ENCODE measurements at regions not wholly inside any gene's neighbourhood (a gene's known extent, or its start where the extent isn't known, plus 50 kb on each side); places are given as distances from the start of the nearest gene placed in this dataset.

DNA sequence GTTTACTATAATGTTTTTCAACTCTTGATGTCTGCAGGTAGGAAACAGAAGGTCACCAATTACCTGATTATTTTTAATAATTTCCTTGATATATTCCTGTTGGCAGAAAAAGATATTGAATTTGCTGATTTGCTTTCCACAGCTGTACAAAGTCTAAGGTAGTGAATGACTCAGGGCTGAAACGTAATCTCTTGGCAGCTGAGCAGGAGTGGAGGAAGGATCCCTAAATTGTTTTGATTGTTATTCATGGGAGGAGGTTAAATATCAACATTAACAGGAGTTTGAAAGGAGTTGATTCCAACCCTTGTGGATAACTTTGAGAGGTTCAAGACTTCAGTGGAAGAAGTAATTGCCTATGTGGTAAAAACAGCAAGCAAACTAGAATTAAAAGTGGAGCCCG, 345.2 kb upstream of the SLC8A1 start:
- no peak for DNase-seq (ENCODE audit: low read depth in 2 of 2)

GRCh38 chr2:40803900-40804299, 352.0 kb upstream of the SLC8A1 start:
- DNase-seq (ENCODE audit: low read depth in 2 of 2) = no peak

GRCh38 chr2:40809156-40809555, 357.3 kb upstream of the SLC8A1 start:
- no peak for DNase-seq (ENCODE audit: low read depth in 2 of 2)

DNA sequence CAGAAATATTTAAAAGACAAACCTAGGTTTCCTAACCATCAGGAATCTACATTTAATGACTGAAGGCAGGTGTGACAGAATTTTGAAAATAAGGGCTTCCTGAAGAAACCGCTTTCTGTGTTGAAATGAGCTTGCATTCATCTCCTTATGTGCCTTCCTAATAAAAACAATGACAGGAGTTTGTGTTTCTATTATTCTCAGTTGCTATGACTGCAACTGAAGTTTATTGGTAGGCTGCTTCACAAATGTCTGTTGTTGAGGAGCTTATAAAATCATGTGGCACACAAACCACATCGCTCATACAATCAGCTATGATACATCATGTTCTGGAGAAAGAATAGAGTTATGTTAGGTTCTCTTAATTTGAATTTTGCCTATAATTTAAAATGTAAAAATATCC, 362.7 kb upstream of the SLC8A1 start:
- DNase-seq (ENCODE audit: low read depth in 2 of 2) = no peak

DNA sequence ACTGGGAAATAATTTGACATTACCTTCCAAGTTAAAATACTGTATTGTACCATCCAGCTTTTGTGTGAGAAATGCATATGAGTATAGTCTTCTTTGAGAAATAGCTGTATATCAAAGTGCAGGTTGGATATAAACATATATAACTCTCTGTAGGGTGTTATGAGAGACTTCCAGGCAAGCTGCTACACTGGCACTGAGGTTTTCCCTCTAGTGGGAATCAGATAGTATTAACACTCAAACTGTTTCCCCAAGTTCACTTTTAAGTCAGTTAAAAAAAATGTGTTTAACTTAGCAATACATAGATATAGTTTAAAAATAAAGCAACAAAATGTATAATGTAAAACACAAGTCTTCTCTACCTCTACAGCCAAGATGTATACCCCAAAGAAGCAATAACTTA, 368.4 kb upstream of the SLC8A1 start:
- DNase-seq (ENCODE audit: low read depth in 2 of 2) = no peak

DNA sequence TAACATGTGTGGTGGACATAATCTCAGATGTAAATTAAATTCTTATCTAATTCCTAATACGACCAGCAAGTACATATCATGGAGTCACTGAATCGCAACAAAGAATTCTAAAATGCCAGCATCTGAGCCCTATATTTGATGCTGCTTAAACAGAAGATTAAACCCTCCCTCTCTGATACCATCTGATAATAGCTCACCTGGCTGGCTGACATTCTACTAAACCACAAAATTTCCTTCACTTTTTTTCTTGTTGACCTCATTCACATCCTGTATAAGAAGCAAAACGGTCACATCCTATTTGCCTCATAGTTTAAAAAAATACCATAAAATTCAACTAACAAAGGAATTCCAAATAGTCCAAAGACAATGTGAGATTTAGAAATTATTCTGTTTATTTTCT, 371.6 kb upstream of the SLC8A1 start:
- DNase-seq (ENCODE audit: low read depth in 2 of 2) = no peak

- DNase-seq (ENCODE audit: low read depth in 2 of 2) = no peak
Observed at GRCh38 chr2:40824278-40824677, 372.4 kb upstream of the SLC8A1 start.

- DNase-seq (ENCODE audit: low read depth in 2 of 2) = no peak
Observed at GRCh38 chr2:40827392-40827791, 375.5 kb upstream of the SLC8A1 start.

- DNase-seq (ENCODE audit: low read depth in 2 of 2) = no peak
Observed at GRCh38 chr2:40831321-40831873, 379.5 kb upstream of the SLC8A1 start.

- no peak for DNase-seq (ENCODE audit: low read depth in 2 of 2)
Observed at GRCh38 chr2:40841856-40842255, 390.0 kb upstream of the SLC8A1 start.

DNA sequence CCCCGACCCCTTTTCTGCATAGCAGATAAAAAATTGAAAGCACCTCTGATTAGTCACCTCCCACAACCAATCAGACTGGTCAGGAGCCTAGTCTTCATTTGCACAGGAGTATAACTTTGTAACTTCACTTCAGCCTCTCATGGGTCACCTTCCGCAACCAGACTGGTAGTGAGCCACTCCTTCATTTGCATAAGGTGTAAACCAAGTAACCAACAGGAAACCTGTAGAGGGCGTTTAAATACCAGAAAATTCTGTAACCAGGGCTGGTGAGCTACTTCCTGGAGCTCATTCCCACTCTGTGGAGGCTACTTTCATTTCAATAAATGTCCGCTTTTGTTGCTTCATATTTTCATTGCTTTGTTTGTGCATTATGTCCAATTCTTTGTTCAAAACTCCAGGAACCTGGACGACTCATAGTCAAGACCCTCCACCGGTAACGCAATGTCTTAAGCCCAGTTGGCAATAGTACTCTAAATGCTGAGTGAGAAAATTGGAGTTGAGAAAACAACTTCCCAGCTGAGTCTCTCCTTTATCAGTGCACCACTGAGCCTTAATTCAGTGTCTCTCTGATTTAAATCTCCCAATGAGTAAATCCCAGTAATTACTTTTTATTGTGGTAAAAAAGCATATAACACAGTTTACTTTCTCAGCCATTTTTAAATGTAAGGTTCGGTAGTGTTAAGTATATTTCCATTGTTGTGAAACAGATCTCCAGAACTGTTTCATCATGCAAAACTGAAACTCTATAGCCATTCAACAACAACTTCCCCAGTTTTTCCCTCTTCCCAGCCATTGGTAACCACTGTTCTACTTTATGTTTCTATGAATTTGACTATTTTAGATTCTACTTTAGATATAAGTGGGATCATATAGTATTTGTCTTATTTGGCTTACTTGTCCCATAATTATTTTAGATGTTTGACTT, 392.7 kb upstream of the SLC8A1 start:
- DNase-seq (ENCODE audit: low read depth in 2 of 2) = no peak

DNA sequence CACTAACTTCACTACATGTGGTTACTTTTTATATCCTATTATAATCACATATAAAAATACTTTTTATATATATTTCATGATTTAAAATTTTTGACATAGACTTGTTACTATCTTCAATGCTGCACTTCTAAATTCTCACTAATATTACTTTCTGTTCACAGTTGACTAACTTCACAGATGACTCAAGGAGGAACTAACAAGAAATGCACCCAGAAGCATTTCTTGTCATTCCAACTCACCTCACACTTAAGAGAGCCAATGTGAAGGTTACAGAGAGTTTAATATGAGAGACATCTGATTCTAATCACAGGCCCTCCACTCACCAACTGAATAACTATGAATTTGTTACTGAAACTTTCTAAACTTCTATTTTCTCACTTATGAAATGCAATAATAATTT, 399.8 kb upstream of the SLC8A1 start:
- DNase-seq (ENCODE audit: low read depth in 2 of 2) = no peak

GRCh38 chr2:40859617-40860016, 407.7 kb upstream of the SLC8A1 start:
- no peak for DNase-seq (ENCODE audit: low read depth in 2 of 2)

DNA sequence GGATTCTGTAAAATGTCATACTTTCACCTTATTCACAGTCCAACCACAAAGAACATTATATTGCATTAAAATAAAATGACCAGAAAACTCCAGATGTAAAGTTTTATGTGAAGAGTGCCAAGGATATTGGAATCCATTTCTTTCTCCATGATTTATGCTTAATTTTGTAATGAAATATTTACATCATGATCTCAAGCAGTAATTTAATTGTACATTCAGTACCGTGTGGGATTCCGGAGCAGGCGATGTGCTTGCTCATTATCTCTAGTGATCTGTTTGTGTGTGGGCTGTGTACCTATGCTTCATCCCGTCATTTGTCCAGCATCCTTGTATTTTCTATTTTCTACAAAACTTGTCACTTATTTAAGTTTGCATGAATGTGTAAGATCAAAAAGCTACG, 415.9 kb upstream of the SLC8A1 start:
- no peak for DNase-seq (ENCODE audit: low read depth in 2 of 2)

- no peak for DNase-seq (ENCODE audit: low read depth in 2 of 2)
Observed at GRCh38 chr2:40872580-40872979, 420.7 kb upstream of the SLC8A1 start.

GRCh38 chr2:40874380-40874779, 422.5 kb upstream of the SLC8A1 start:
- DNase-seq (ENCODE audit: low read depth in 2 of 2) = no peak

DNA sequence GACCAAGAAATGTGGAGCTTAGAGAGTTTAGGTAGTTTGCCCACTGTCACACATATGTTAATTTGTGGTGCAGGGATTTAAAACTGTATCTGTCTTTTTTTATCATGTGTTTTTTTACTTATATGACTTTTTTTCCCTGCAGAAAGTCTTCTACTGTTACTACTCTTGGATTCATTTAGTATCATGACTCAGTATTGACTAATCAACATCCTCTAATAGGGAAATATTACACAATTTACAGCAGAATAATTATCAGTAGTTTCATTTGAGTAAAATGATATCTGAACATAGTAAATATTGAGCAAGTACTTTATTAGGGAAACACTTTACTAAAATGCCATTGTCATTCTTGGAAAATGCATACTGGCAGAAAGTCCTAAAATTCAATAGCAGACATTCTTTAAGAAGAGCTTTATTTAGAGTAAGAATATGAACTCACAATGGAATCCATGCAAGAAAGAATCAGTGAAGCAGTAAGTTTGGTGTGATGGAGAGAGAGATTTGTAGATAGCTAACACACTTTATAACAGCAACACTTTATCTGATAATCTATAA, 425.9 kb upstream of the SLC8A1 start:
- DNase-seq (ENCODE audit: low read depth in 2 of 2) = no peak

DNA sequence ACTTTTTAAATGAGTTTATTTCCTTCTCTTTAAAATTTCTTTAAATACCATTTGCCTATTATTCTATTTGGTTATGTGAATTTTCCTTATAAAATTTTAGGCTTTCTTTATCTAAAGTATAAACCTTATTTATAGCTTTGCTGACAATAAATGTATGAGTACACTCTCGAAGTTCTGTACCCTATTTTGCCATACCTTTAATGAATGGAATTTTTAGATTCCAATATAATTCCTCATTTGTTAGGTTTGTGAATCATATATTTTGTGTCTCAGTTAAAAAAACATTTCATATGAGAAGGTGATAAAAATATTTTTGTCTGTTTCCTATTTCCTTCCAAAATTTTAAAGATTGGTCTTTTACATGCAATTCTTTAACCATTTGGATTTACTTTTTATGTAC, 427.4 kb upstream of the SLC8A1 start:
- no peak for DNase-seq (ENCODE audit: low read depth in 2 of 2)

- DNase-seq (ENCODE audit: low read depth in 2 of 2) = no peak
Observed at GRCh38 chr2:40886100-40886499, 434.2 kb upstream of the SLC8A1 start.

DNA sequence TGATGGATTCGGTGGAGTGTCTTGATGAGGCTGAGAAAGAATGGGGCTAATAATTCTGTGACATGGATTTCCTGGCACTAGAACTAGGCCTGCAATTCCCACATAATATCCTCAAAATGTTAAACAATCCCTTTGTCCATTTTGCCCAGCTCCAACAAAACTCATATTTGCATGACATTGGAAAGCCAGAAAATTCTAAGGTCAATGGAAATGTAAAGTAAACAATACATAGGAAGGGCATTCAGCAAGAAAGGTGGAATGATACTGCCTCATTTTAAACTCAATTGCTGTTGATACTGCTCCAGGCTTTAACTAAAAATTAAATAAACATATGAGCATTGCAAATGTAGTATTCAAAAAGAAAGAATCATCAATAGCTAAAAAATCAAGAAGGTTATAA, 434.8 kb upstream of the SLC8A1 start:
- no peak for DNase-seq (ENCODE audit: low read depth in 2 of 2)

DNA sequence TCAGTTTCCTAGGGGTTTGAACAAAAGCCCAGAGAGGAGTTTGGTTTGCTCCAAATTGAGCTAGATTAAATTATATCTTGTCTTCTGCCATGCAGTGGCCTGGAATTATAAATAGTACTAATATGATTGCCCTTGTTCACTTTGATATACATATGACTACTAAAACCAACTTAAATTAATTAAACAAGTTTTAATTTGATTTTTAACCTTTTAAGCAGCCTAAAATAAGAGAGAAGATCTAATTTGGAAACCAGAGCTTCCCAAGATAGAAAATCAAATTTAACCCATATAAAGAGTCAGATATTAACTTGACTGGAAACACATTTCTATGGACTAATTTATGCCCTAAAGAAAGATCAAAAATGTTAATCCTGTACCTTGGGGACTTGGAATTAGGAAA, 444.5 kb upstream of the SLC8A1 start:
- DNase-seq (ENCODE audit: low read depth in 2 of 2) = no peak

DNA sequence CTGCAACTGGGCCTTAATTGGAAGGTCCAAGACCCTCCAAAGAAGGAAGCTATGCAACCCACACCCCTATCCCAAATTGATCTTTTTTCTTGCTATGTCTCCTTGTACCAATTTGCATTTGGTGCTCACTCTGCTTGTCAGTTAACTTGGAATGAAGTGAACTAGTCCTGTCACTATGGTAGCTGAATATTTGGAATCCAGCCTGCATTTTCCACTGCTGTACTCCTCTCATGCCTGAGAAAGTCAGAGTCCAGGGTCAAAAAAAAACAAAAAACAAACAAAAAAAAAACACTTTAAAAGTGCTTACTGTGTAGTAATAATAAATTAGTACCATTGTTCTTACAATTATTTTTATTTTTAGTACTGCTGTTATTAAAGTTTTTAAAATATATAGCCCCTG, 462.8 kb upstream of the SLC8A1 start:
- no peak for DNase-seq (ENCODE audit: low read depth in 2 of 2)

- DNase-seq (ENCODE audit: low read depth in 2 of 2) = no peak
Observed at GRCh38 chr2:40915651-40916050, 463.8 kb upstream of the SLC8A1 start.
